SK-N-SH treated with all-trans-retinoic acid at 6 μM for 48 hours (cell line): ENCODE measurements at regions not wholly inside any gene's neighbourhood (a gene's known extent, or its start where the extent isn't known, plus 50 kb on each side); places are given as distances from the start of the nearest gene placed in this dataset.

ENCODE experiments used
- ARNTL ChIP-seq: fragments of 450-650 bp; formaldehyde crosslinking; IDR thresholded peaks from 2 replicates; pipeline ENCODE4 v1.5.0; 2020; ENCODE audit warnings: low read depth, mild to moderate bottlenecking, moderate library complexity, borderline replicate concordance
- BACH2 ChIP-seq: fragments of 250-450 bp; sonication (Bioruptor Pico); IDR thresholded peaks from 2 replicates; pipeline ENCODE4 v1.9.0; 2021; ENCODE audit warnings: mild to moderate bottlenecking, borderline replicate concordance
- ESRRG ChIP-seq: fragments of 250-450 bp; sonication (Bioruptor Pico); IDR thresholded peaks from 2 replicates; pipeline ENCODE4 v1.6.1; 2021; ENCODE audit warnings: mild to moderate bottlenecking
- PPARA ChIP-seq: fragments of 250-450 bp; sonication (Bioruptor Pico); IDR thresholded peaks from 2 replicates; pipeline ENCODE4 v1.5.0; 2020; ENCODE audit warnings: mild to moderate bottlenecking, borderline replicate concordance
- TF ChIP-seq, protein P1 (sequence below): fragments of 250-450 bp; sonication (Bioruptor Pico); IDR thresholded peaks from 2 replicates; pipeline ENCODE4 v1.5.1; 2021; ENCODE audit warnings: mild to moderate bottlenecking, moderate library complexity

DNA sequence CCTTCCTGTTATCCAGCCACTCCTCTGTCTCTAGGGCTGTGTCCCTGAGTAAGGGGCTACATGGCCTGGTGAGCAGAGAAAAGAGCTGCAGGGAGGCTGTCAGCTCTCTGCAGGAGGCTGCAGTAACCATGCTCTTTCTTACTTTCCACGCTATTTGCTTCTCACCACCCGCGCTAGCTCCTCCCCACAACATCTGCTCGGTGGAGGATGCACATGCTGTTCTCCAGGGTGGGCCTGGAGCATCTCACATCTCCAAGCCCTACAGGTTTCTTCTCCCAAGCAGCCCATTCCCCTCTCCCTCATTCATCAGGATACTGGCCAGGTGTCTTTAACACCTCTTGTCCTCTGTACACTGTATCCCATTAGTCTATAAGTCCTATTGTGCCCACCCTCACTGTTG is 103.8 kb downstream of the IER5 start:
- TF ChIP-seq ESRRG = no peak
- no peak for TF ChIP-seq BACH2 (CRISPR knock-in tag)
- no peak for TF ChIP-seq PPARA (CRISPR knock-in tag)
- no peak for TF ChIP-seq ARNTL (CRISPR knock-in tag)
- TF ChIP-seq, protein P1, sequence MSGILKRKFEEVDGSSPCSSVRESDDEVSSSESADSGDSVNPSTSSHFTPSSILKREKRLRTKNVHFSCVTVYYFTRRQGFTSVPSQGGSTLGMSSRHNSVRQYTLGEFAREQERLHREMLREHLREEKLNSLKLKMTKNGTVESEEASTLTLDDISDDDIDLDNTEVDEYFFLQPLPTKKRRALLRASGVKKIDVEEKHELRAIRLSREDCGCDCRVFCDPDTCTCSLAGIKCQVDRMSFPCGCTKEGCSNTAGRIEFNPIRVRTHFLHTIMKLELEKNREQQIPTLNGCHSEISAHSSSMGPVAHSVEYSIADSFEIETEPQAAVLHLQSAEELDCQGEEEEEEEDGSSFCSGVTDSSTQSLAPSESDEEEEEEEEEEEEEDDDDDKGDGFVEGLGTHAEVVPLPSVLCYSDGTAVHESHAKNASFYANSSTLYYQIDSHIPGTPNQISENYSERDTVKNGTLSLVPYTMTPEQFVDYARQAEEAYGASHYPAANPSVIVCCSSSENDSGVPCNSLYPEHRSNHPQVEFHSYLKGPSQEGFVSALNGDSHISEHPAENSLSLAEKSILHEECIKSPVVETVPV (CRISPR knock-in tag) = no peak
